ENCODE measurements at regions not wholly inside any gene's neighbourhood (a gene's known extent, or its start where the extent isn't known, plus 50 kb on each side); places are given as distances from the start of the nearest gene placed in this dataset.

DNA sequence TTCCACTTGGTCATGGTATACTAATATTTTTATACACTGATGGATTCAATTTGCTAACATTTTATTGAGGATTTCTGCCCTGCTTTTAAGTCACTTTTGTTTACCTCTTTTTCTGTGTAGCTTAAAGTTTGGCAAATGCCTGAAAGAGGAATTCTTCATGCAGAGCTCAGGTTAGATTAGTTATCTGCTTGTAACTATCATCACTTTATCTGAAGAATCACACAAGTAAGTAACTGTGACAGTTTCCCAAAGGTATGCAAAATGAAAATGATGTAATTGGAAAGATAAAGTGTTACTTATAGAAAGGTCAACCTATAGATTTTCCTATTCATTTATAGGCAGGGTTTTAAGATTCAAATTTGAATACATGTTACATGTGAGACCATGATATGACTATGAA lies 188.8 kb upstream of the ACTBL2 start:
- Histone ChIP-seq H3K27ac (ENCODE audit: low read length) (no peak overlapping the region; the same call in 1 of the 2 replicates), H3K4me1 (ENCODE audit: control insufficient read depth, insufficient read depth, low read length) (no peaks in the 10 kb centered on the region; the same call in 1 of the 2 replicates), H3K27me3 (ENCODE audit: control insufficient read depth, insufficient read depth, low read length) (no peaks in the 10 kb centered on the region), H3K9me3 (ENCODE audit: control insufficient read depth, insufficient read depth, low read depth, low read length) (no peaks in the 10 kb centered on the region), H3K4me3 (ENCODE audit: low read depth in 2 of 2, low read length in 2 of 2) (no peak overlapping the region), H3K36me3 (ENCODE audit: control insufficient read depth, insufficient read depth, low read length) (no peaks in the 10 kb centered on the region)
- BruUV-seq (replicated peaks): no TSS peak
- POLR2A ChIA-PET: no interaction called here
- DNase-seq (ENCODE audit: low read depth, low spot score) (no peak), ATAC-seq (no peak)
- no peak for TF ChIP-seq SIN3A (IDR thresholded peaks at IDR 0.05; ENCODE audit: borderline replicate concordance, insufficient read depth, low read depth, low read length)
- TF ChIP-seq, protein P1, sequence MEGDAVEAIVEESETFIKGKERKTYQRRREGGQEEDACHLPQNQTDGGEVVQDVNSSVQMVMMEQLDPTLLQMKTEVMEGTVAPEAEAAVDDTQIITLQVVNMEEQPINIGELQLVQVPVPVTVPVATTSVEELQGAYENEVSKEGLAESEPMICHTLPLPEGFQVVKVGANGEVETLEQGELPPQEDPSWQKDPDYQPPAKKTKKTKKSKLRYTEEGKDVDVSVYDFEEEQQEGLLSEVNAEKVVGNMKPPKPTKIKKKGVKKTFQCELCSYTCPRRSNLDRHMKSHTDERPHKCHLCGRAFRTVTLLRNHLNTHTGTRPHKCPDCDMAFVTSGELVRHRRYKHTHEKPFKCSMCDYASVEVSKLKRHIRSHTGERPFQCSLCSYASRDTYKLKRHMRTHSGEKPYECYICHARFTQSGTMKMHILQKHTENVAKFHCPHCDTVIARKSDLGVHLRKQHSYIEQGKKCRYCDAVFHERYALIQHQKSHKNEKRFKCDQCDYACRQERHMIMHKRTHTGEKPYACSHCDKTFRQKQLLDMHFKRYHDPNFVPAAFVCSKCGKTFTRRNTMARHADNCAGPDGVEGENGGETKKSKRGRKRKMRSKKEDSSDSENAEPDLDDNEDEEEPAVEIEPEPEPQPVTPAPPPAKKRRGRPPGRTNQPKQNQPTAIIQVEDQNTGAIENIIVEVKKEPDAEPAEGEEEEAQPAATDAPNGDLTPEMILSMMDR (IDR thresholded peaks at IDR 0.05): no peak
- no peak for TF ChIP-seq TCF7L2 (IDR thresholded peaks at IDR 0.05; ENCODE audit: low read depth, low read length)
- no peak for TF ChIP-seq POLR2AphosphoS5 (IDR thresholded peaks at IDR 0.05; ENCODE audit: low read depth, low read length)
- TF ChIP-seq, protein P2, sequence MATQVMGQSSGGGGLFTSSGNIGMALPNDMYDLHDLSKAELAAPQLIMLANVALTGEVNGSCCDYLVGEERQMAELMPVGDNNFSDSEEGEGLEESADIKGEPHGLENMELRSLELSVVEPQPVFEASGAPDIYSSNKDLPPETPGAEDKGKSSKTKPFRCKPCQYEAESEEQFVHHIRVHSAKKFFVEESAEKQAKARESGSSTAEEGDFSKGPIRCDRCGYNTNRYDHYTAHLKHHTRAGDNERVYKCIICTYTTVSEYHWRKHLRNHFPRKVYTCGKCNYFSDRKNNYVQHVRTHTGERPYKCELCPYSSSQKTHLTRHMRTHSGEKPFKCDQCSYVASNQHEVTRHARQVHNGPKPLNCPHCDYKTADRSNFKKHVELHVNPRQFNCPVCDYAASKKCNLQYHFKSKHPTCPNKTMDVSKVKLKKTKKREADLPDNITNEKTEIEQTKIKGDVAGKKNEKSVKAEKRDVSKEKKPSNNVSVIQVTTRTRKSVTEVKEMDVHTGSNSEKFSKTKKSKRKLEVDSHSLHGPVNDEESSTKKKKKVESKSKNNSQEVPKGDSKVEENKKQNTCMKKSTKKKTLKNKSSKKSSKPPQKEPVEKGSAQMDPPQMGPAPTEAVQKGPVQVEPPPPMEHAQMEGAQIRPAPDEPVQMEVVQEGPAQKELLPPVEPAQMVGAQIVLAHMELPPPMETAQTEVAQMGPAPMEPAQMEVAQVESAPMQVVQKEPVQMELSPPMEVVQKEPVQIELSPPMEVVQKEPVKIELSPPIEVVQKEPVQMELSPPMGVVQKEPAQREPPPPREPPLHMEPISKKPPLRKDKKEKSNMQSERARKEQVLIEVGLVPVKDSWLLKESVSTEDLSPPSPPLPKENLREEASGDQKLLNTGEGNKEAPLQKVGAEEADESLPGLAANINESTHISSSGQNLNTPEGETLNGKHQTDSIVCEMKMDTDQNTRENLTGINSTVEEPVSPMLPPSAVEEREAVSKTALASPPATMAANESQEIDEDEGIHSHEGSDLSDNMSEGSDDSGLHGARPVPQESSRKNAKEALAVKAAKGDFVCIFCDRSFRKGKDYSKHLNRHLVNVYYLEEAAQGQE (IDR thresholded peaks at IDR 0.05; ENCODE audit: insufficient read depth in 1 of 2, low read depth in 2 of 2, low read length in 1 of 2): no peak
- CTCF ChIA-PET: no interaction called here
- intact Hi-C loops (cut with micrococcal nuclease; ENCODE audit: unreplicated experiment): no loop called here
- in situ Hi-C loops (cut with HindIII; ENCODE audit: low pct_unique_long_range_greater_than_20kb, low sequenced_read_pairs): no loop called here

DNA sequence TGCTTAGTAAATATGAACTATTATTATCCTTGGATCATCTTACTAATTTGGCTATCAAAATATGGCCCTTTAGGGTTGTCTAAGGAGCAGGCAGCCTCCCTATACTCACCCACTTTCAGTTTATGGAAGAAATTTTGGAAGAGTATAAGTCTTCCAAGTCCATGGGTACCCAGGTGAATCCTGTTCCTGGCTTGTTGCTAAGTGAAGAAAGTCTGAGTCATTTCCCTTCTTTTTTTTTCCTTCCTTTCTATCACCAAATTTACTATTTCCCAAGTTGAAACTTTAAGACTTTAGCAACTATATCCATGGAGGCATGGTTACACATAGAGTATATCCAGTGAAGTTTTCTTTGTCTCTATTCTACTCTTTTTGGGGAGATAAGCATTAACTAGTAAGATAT lies 184.0 kb upstream of the ACTBL2 start:
- intact Hi-C loops (cut with micrococcal nuclease; ENCODE audit: unreplicated experiment): no loop called here
- Histone ChIP-seq H3K36me3 (ENCODE audit: control insufficient read depth, insufficient read depth, low read length) (no peaks in the 10 kb centered on the region), H3K27me3 (ENCODE audit: control insufficient read depth, insufficient read depth, low read length) (no peaks in the 10 kb centered on the region), H3K4me1 (ENCODE audit: control insufficient read depth, insufficient read depth, low read length) (no peaks in the 10 kb centered on the region), H3K9me3 (ENCODE audit: control insufficient read depth, insufficient read depth, low read depth, low read length) (no peaks in the 10 kb centered on the region), H3K4me3 (ENCODE audit: low read depth in 2 of 2, low read length in 2 of 2) (no peak overlapping the region), H3K27ac (ENCODE audit: low read length) (no peak overlapping the region; the same call in 1 of the 2 replicates)
- BruUV-seq (replicated peaks): no TSS peak
- ChIA-PET CTCF (no interaction called here), POLR2A (no interaction called here)
- in situ Hi-C loops (cut with HindIII; ENCODE audit: low pct_unique_long_range_greater_than_20kb, low sequenced_read_pairs): no loop called here
- no peak for ATAC-seq
- TF ChIP-seq POLR2AphosphoS5 (IDR thresholded peaks at IDR 0.05; ENCODE audit: low read depth, low read length) (no peak), TCF7L2 (IDR thresholded peaks at IDR 0.05; ENCODE audit: low read depth, low read length) (no peak), SIN3A (IDR thresholded peaks at IDR 0.05; ENCODE audit: borderline replicate concordance, insufficient read depth, low read depth, low read length) (no peak)
- TF ChIP-seq, protein P2 (IDR thresholded peaks at IDR 0.05; ENCODE audit: insufficient read depth in 1 of 2, low read depth in 2 of 2, low read length in 1 of 2): no peak
- TF ChIP-seq, protein P1 (IDR thresholded peaks at IDR 0.05): no peak
- DNase-seq (ENCODE audit: low read depth, low spot score): no peak

Measured in Panc1 (cell line).